Progenitor cell of endocrine pancreas (in vitro differentiated cells): ENCODE measurements at regions not wholly inside any gene's neighbourhood (a gene's known extent, or its start where the extent isn't known, plus 50 kb on each side); places are given as distances from the start of the nearest gene placed in this dataset.

Experiments used
- DNase-seq: peaks from one replicate; pipeline ENCODE4 v3.0.0; 2021; ENCODE audit warnings: low spot score; ENCODE audit not compliant: unreplicated experiment
- H3K27ac Mint-ChIP-seq: 2 replicates; pipeline ENCODE4 v1.8.0; 2021; ENCODE audit warnings: mild to moderate bottlenecking, moderate library complexity, mixed read lengths
- H3K27me3 Mint-ChIP-seq: 2 replicates; pipeline ENCODE4 v1.8.0; 2021; ENCODE audit warnings: mixed read lengths
- H3K36me3 Mint-ChIP-seq: 2 replicates; pipeline ENCODE4 v1.8.0; 2022; ENCODE audit warnings: mixed read lengths; ENCODE audit not compliant: insufficient read depth
- H3K4me1 Mint-ChIP-seq: 2 replicates; pipeline ENCODE4 v1.8.0; 2021; ENCODE audit warnings: low read depth, mixed read lengths
- H3K4me3 Mint-ChIP-seq: 2 replicates; pipeline ENCODE4 v1.8.0; 2021; ENCODE audit warnings: low read depth, mild to moderate bottlenecking, moderate library complexity, mixed read lengths
- H3K9me3 Mint-ChIP-seq: 2 replicates; pipeline ENCODE4 v1.8.0; 2021; ENCODE audit warnings: low read depth, mixed read lengths
- CTCF ChIP-seq: fragments of 200-600 bp; sonication (generic); IDR thresholded peaks from one replicate; pipeline ENCODE4 v1.5.0; 2021; ENCODE audit warnings: antibody characterized with exemption, mild to moderate bottlenecking; ENCODE audit not compliant: unreplicated experiment

- Mint-ChIP-seq H3K9me3 (no peaks in the 10 kb centered on the region), H3K27me3 (peaks cover 29% of the 10 kb centered on the region), H3K4me3 (no peak overlapping the region), H3K4me1 (peaks cover 4% of the 10 kb centered on the region), H3K27ac (no peak overlapping the region), H3K36me3 (no peaks in the 10 kb centered on the region)
- TF ChIP-seq CTCF: no peak
- DNase-seq: no peak
Measured at GRCh38 chr1:59151387-59151761, 145.5 kb upstream of the FGGY start.

GRCh38 chr1:59151860-59152259, 145.0 kb upstream of the FGGY start:
- H3K36me3 Mint-ChIP-seq: no peaks in the 10 kb centered on the region

GRCh38 chr1:59152511-59152910, 144.4 kb upstream of the FGGY start:
- Mint-ChIP-seq H3K9me3 (no peaks in the 10 kb centered on the region), H3K4me1 (peaks cover 2% of the 10 kb centered on the region), H3K27me3 (peaks cover 21% of the 10 kb centered on the region), H3K4me3 (no peak overlapping the region), H3K36me3 (no peaks in the 10 kb centered on the region), H3K27ac (no peak overlapping the region)
- no peak for DNase-seq
- TF ChIP-seq CTCF: no peak

More at GRCh38 chr1:59151860-59152259, 145.0 kb upstream of the FGGY start:
- no peaks in the 10 kb centered on the region for H3K9me3 Mint-ChIP-seq
- no peak for DNase-seq
- peaks cover 2% of the 10 kb centered on the region for H3K4me1 Mint-ChIP-seq
- H3K27ac Mint-ChIP-seq: no peak overlapping the region
- H3K4me3 Mint-ChIP-seq: no peak overlapping the region
- TF ChIP-seq CTCF: no peak
- H3K27me3 Mint-ChIP-seq: peaks cover 26% of the 10 kb centered on the region

GRCh38 chr1:59154401-59154800, 142.5 kb upstream of the FGGY start:
- DNase-seq: no peak
- TF ChIP-seq CTCF: no peak
- peaks cover 13% of the 10 kb centered on the region for H3K27me3 Mint-ChIP-seq
- peaks cover 2% of the 10 kb centered on the region for H3K4me1 Mint-ChIP-seq
- H3K9me3 Mint-ChIP-seq: peaks cover 6% of the 10 kb centered on the region
- no peak overlapping the region for H3K27ac Mint-ChIP-seq
- H3K4me3 Mint-ChIP-seq: no peak overlapping the region
- no peaks in the 10 kb centered on the region for H3K36me3 Mint-ChIP-seq

GRCh38 chr1:59155351-59155750, 141.5 kb upstream of the FGGY start:
- Mint-ChIP-seq H3K36me3 (no peaks in the 10 kb centered on the region), H3K4me1 (peaks cover 3% of the 10 kb centered on the region), H3K27ac (no peak overlapping the region), H3K9me3 (peaks cover 6% of the 10 kb centered on the region), H3K4me3 (no peak overlapping the region), H3K27me3 (peaks cover 13% of the 10 kb centered on the region)
- DNase-seq: no peak
- TF ChIP-seq CTCF: no peak
